ENCODE measurements at regions not wholly inside any gene's neighbourhood (a gene's known extent, or its start where the extent isn't known, plus 50 kb on each side); places are given as distances from the start of the nearest gene placed in this dataset.

DNA sequence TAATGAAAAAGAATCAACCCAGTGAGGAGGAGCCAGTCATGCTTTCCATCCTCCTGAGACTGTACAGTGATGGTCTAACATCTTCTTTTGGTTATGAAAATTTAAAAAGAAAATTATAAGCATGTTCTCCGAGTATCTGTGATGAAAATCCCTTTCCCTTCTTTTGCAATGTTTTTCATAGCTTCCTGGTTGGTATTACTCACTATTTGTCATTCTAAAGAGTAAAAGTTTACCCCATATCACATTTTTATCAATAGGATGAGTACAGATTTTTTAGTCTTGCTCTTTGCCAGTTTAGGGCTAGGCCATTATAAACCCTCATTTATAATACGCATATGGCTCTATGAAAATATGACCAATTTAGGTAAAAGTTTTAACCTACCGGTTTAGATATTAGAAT lies 564.1 kb downstream of the SUCLG1 start:
- TF ChIP-seq GATA2 (IDR thresholded peaks at IDR 0.05; ENCODE audit: low read depth, low read length) (no peak), GATA3 (IDR thresholded peaks at IDR 0.05; ENCODE audit: low read depth, low read length) (no peak)

All from SH-SY5Y (cell line).